Tibial nerve (tissue), 4 donors: ENCODE measurements at regions not wholly inside any gene's neighbourhood (a gene's known extent, or its start where the extent isn't known, plus 50 kb on each side); places are given as distances from the start of the nearest gene placed in this dataset.

Experiments
- EP300 ChIP-seq, 2 donors: sonication (generic); formaldehyde crosslinking; IDR thresholded peaks; one replicate each; pipeline ENCODE4 v1.6.1; 2017; ENCODE audit warnings: antibody characterized with exemption in 2 of 2, mild to moderate bottlenecking in 1 of 2
- POLR2A ChIP-seq, 2 donors: fragments of 450-650 bp; IDR thresholded peaks; one replicate each; pipeline ENCODE4 v1.6.1; 2017; ENCODE audit warnings: antibody characterized with exemption in 2 of 2, mild to moderate bottlenecking in 2 of 2, moderate library complexity in 2 of 2
- TF ChIP-seq, protein P1 (sequence below), 5 experiments: fragments of 200-600 bp in 3 of 5; fragments of 450-650 bp in 2 of 5; sonication (generic) in 3 of 5; IDR thresholded peaks; one replicate each; pipeline ENCODE4 v1.5.1; 2016 to 2019; ENCODE audit warnings: antibody characterized with exemption in 5 of 5, mild to moderate bottlenecking in 3 of 5, moderate library complexity in 2 of 5

- TF ChIP-seq POLR2A (IDR thresholded peaks at IDR 0.05) (no peak), EP300 (IDR thresholded peaks at IDR 0.05) (no peak)
- TF ChIP-seq, protein P1, sequence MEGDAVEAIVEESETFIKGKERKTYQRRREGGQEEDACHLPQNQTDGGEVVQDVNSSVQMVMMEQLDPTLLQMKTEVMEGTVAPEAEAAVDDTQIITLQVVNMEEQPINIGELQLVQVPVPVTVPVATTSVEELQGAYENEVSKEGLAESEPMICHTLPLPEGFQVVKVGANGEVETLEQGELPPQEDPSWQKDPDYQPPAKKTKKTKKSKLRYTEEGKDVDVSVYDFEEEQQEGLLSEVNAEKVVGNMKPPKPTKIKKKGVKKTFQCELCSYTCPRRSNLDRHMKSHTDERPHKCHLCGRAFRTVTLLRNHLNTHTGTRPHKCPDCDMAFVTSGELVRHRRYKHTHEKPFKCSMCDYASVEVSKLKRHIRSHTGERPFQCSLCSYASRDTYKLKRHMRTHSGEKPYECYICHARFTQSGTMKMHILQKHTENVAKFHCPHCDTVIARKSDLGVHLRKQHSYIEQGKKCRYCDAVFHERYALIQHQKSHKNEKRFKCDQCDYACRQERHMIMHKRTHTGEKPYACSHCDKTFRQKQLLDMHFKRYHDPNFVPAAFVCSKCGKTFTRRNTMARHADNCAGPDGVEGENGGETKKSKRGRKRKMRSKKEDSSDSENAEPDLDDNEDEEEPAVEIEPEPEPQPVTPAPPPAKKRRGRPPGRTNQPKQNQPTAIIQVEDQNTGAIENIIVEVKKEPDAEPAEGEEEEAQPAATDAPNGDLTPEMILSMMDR (IDR thresholded peaks at IDR 0.05), result no peak
These were observed 104.0 kb upstream of the SYN3 start for GRCh38 chr22:33162196-33162595.
